22Rv1 (cell line): ENCODE measurements at regions not wholly inside any gene's neighbourhood (a gene's known extent, or its start where the extent isn't known, plus 50 kb on each side); places are given as distances from the start of the nearest gene placed in this dataset.

Experiments used
- CTCF ChIP-seq: fragments of 450-650 bp; IDR thresholded peaks from 2 replicates; pipeline ENCODE4 v1.5.1; 2017; ENCODE audit warnings: mild to moderate bottlenecking
- ZFX ChIP-seq: fragments of 450-650 bp; IDR thresholded peaks from 2 replicates; pipeline ENCODE4 v1.6.1; 2017; ENCODE audit warnings: antibody characterized with exemption, borderline replicate concordance

- no peak for TF ChIP-seq CTCF
- no peak for TF ChIP-seq ZFX
These were observed 106.7 kb upstream of the CCT8L2 start for GRCh38 chr22:16699326-16699725.
